K562 (cell line): ENCODE measurements at regions not wholly inside any gene's neighbourhood (a gene's known extent, or its start where the extent isn't known, plus 50 kb on each side); places are given as distances from the start of the nearest gene placed in this dataset.

ENCODE experiments used
- ATAC-seq: fragments of 200-7000 bp; cut with Tn5 transposase; 3 replicates; pipeline ENCODE4 v1.9.1; 2020; ENCODE audit warnings: moderate library complexity
- BruUV-seq: library from RNA; stranded (reverse); fragments of 400-500 nt; replicated peaks from 2 replicates; lab custom pipeline; 2021; lab: Mats Ljungman, UMichigan
- CTCF ChIA-PET: fragments of 300-600 bp; formaldehyde crosslinking; extraction: SDS; loops from one replicate; lab custom pipeline; 2021; ENCODE audit warnings: low intra/inter-chr PET ratio; lab: Yijun Ruan, JAX
- POLR2A ChIA-PET: fragments of 300-600, 350-650 bp; sonication (Branson Sonifier 250); formaldehyde crosslinking; extraction: SDS; loops from one replicate; lab custom pipeline; 2021; ENCODE audit warnings: antibody characterized with exemption, inconsistent platforms; lab: Yijun Ruan, JAX
- DNase-seq, 4 experiments: peaks; one replicate each; pipeline versions ENCODE4 v3.0.0 to v3.0.0-alpha.2; 2011 to 2018; ENCODE audit warnings: low spot score in 3 of 4, mixed read lengths in 3 of 4; ENCODE audit errors: extremely low read depth in 1 of 4
- FAIRE-seq: peaks from 2 replicates; lab custom pipeline; 2011; peaks lifted over from hg19 to GRCh38; lab: Jason Lieb, UNC
- H2AFZ ChIP-seq: 2 replicates; pipeline ENCODE4 v1.6.0; 2011; ENCODE audit warnings: low read depth, low read length, control low read depth, inconsistent platforms
- H3K27ac ChIP-seq: fragments of 200-600 bp; 3 replicates; pipeline ENCODE4 v1.8.0; 2011; ENCODE audit warnings: low read depth, mild to moderate bottlenecking, control low read depth, inconsistent platforms, low read length, moderate library complexity, mixed read lengths; ENCODE audit errors: extremely low read depth
- H3K27me3 ChIP-seq, 2 experiments: fragments of 300-600 bp in 1 of 2; 2 replicates in 1 of 2; 3 replicates in 1 of 2; pipeline versions ENCODE4 v1.6.0 to v1.8.0; 2011; ENCODE audit warnings: inconsistent platforms in 2 of 2, low read length in 2 of 2, mild to moderate bottlenecking in 1 of 2, mixed read lengths in 1 of 2, moderate library complexity in 1 of 2; ENCODE audit not compliant: control insufficient read depth in 2 of 2, insufficient read depth in 2 of 2
- H3K36me3 ChIP-seq: fragments of 300-600 bp; 3 replicates; pipeline ENCODE4 v1.8.0; 2011; ENCODE audit warnings: mild to moderate bottlenecking, low read length, inconsistent platforms; ENCODE audit not compliant: control insufficient read depth, insufficient read depth
- H3K4me1 ChIP-seq, 2 experiments: fragments of 200-600 bp in 1 of 2; replicated peaks in 1 of 2; 2 replicates in 1 of 2; 3 replicates in 1 of 2; pipeline versions ENCODE4 v1.5.1 to v1.8.0; 2011; ENCODE audit warnings: inconsistent platforms in 2 of 2, low read length in 2 of 2, mild to moderate bottlenecking in 1 of 2, mixed read lengths in 1 of 2, moderate library complexity in 1 of 2; ENCODE audit not compliant: control insufficient read depth in 2 of 2, insufficient read depth in 2 of 2
- H3K4me2 ChIP-seq: 2 replicates; pipeline ENCODE4 v1.6.1; 2011; ENCODE audit warnings: low read length, control low read depth, inconsistent platforms, mixed read lengths; ENCODE audit not compliant: insufficient read depth
- H3K4me3 ChIP-seq: fragments of 200-600 bp; sonication (generic), shearing (Covaris generic); 2 replicates; pipeline ENCODE4 v1.5.1; 2016; ENCODE audit warnings: control low read depth, inconsistent platforms
- H3K79me2 ChIP-seq: fragments of 200-600 bp; 3 replicates; pipeline ENCODE4 v1.8.0; 2011; ENCODE audit warnings: low read length, inconsistent platforms; ENCODE audit not compliant: control insufficient read depth, insufficient read depth
- H3K9ac ChIP-seq, 2 experiments: 2 replicates each; pipeline versions ENCODE4 v1.6.0 to v1.6.1; 2011; ENCODE audit warnings: low read depth in 2 of 2, low read length in 2 of 2, control low read depth in 1 of 2, inconsistent platforms in 1 of 2, mild to moderate bottlenecking in 1 of 2, mixed read lengths in 1 of 2; ENCODE audit not compliant: insufficient read depth in 1 of 2
- H3K9me1 ChIP-seq: one replicate; pipeline ENCODE4 v1.6.0; 2011; ENCODE audit warnings: inconsistent platforms, mild to moderate bottlenecking, low read length, moderate library complexity; ENCODE audit not compliant: control insufficient read depth, insufficient read depth
- H3K9me3 ChIP-seq: replicated peaks from 2 replicates; pipeline ENCODE4 v1.5.1; 2011; ENCODE audit warnings: low read depth, low read length, inconsistent platforms; ENCODE audit not compliant: control insufficient read depth, insufficient read depth
- H4K20me1 ChIP-seq: replicated peaks from 2 replicates; pipeline ENCODE4 v1.6.1; 2011; ENCODE audit warnings: low read length, inconsistent platforms, mixed read lengths; ENCODE audit not compliant: control insufficient read depth, insufficient read depth
- MTA1 ChIP-seq: fragments of 450-650 bp; IDR thresholded peaks from 2 replicates; pipeline ENCODE4 v1.6.1; 2017; ENCODE audit warnings: borderline replicate concordance
- U2AF1 ChIP-seq: fragments of 200-400 bp; formaldehyde crosslinking; optimal IDR thresholded peaks from 2 replicates; pipeline ENCODE3; 2017; ENCODE audit warnings: mild to moderate bottlenecking, low read depth, low read length, moderate library complexity
- YY1 ChIP-seq, 3 experiments: IDR thresholded peaks; 2 replicates each; pipeline ENCODE4 v1.6.1; 2011; ENCODE audit warnings: low read length in 2 of 3, mild to moderate bottlenecking in 2 of 3, moderate library complexity in 2 of 3, borderline replicate concordance in 1 of 3, control low read depth in 1 of 3, low read depth in 1 of 3; ENCODE audit not compliant: insufficient read depth in 3 of 3, insufficient replicate concordance in 2 of 3, control insufficient read depth in 1 of 3, insufficient read length in 1 of 3; ENCODE audit errors: extremely low read depth in 1 of 3
- ZBTB1 ChIP-seq: sonication (generic); formaldehyde crosslinking; IDR thresholded peaks from 2 replicates; pipeline ENCODE4 v1.8.1; 2023; ENCODE audit warnings: missing genetic modification reagents, low read depth, mild to moderate bottlenecking, borderline replicate concordance
- ZNF134 ChIP-seq: fragments of 250-450 bp; sonication (Bioruptor Pico); conservative IDR thresholded peaks from 2 replicates; pipeline ENCODE4 v1.4.0; 2020
- WGBS: fragments of 100-300 bp; shearing (Covaris generic); methylation state at CpG from one replicate; pipeline ENCODE4 v1.1.6; 2016; ENCODE audit warnings: low coverage, mixed read lengths; ENCODE audit not compliant: insufficient coverage; ENCODE audit errors: missing lambda C conversion rate; 5-methylcytosine and 5-hydroxymethylcytosine counted together
- in situ Hi-C: fragments of 300-500 bp; cut with MboI; formaldehyde crosslinking; loops from 4 replicates; pipeline ENCODE4 v1.15.0; 2018; ENCODE audit warnings: inconsistent platforms, mixed read lengths
- intact Hi-C: fragments of 100-400 bp; cut with micrococcal nuclease; formaldehyde crosslinking; loops from 2 replicates; pipeline ENCODE4 v1.14.2; 2022
- TF ChIP-seq, protein P1 (sequence below): fragments of 450-650 bp; IDR thresholded peaks from 2 replicates; pipeline ENCODE4 v1.6.1; 2016; ENCODE audit warnings: borderline replicate concordance

DNA sequence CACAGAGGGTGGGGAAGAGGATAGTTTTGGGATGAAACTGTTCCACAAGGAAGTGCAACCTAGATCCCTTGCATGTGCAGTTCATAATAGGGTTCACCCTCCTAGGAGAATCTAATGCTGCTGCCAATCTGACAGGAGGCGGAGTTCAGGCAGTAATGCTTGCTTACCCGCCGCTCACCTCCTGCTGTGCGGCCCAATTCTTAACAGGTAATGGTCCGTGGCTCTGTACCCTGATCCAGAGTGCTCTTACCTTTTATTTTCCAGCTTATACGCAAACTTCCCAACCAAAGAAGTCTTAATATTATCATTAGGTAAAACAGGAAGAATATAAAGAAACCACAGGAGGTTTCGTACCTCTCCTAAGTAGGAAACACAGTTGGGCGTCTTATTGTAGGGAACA, 82.7 kb upstream of the CD302 start:
- Histone ChIP-seq H3K27me3 (0 out of 5 replicates have a peak, but pooled peaks cover 0 to 2% of the 10 kb centered on the region in 2 experiments), H4K20me1 (no peaks in the 10 kb centered on the region), H3K4me3 (no peak overlapping the region), H3K79me2 (no peaks in the 10 kb centered on the region), H2AFZ (no peak overlapping the region), H3K36me3 (no peaks in the 10 kb centered on the region), H3K4me2 (no peak overlapping the region)
- POLR2A ChIA-PET = no interaction called here
- in situ Hi-C loops (no loop called here), intact Hi-C loops (no loop called here)
- under 1% methylated on average over 8 of the region's 8 CpGs for WGBS
- no peak for TF ChIP-seq MTA1
- no peak for TF ChIP-seq YY1 (IDR thresholded peaks at IDR 0.05; ENCODE audit: borderline replicate concordance in 1 of 3, control insufficient read depth in 1 of 3, extremely low read depth in 1 of 3, insufficient read depth in 3 of 3, insufficient read length in 1 of 3, insufficient replicate concordance in 2 of 3, low read depth in 1 of 3, low read length in 2 of 3)
- TF ChIP-seq U2AF1 = no peak
- TF ChIP-seq ZBTB1 (CRISPR knock-in tag) = no peak
- TF ChIP-seq ZNF134 = no peak
- TF ChIP-seq, protein P1, sequence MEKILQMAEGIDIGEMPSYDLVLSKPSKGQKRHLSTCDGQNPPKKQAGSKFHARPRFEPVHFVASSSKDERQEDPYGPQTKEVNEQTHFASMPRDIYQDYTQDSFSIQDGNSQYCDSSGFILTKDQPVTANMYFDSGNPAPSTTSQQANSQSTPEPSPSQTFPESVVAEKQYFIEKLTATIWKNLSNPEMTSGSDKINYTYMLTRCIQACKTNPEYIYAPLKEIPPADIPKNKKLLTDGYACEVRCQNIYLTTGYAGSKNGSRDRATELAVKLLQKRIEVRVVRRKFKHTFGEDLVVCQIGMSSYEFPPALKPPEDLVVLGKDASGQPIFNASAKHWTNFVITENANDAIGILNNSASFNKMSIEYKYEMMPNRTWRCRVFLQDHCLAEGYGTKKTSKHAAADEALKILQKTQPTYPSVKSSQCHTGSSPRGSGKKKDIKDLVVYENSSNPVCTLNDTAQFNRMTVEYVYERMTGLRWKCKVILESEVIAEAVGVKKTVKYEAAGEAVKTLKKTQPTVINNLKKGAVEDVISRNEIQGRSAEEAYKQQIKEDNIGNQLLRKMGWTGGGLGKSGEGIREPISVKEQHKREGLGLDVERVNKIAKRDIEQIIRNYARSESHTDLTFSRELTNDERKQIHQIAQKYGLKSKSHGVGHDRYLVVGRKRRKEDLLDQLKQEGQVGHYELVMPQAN = no peak
- TF ChIP-seq, all 486 proteins: peak for 0
- Histone ChIP-seq H3K27ac (no peak overlapping the region), H3K9me3 (no peaks in the 10 kb centered on the region), H3K9me1 (no peaks in the 10 kb centered on the region), H3K9ac (no peak overlapping the region), H3K4me1 (no peaks in the 10 kb centered on the region)
- CTCF ChIA-PET = no interaction called here
- FAIRE-seq (no peak), ATAC-seq (no peak), DNase-seq (no peak)
- no TSS peak for BruUV-seq
